ENCODE measurements at regions not wholly inside any gene's neighbourhood (a gene's known extent, or its start where the extent isn't known, plus 50 kb on each side); places are given as distances from the start of the nearest gene placed in this dataset.

- no peak for TF ChIP-seq ZBTB33 (IDR thresholded peaks at IDR 0.05; ENCODE audit: extremely low read depth, insufficient replicate concordance, low read length)
- TF ChIP-seq EGR1 (IDR thresholded peaks at IDR 0.05; ENCODE audit: low read depth) = no peak
- no peak for TF ChIP-seq YY1 (IDR thresholded peaks at IDR 0.05; ENCODE audit: extremely low read depth, insufficient replicate concordance, low read depth, low read length)
These were observed 176.1 kb downstream of the VAPA start (continued) for GRCh38 chr18:10089881-10090280.

GRCh38 chr18:10090668-10091067 is 176.9 kb downstream of the VAPA start:
- Histone ChIP-seq H3K36me3 (ENCODE audit: control insufficient read depth in 1 of 2, insufficient read depth in 2 of 2, low read length in 2 of 2) (no peaks in the 10 kb centered on the region), H4K20me1 (ENCODE audit: insufficient read depth) (no peaks in the 10 kb centered on the region), H3K9me2 (ENCODE audit: insufficient read depth) (no peaks in the 10 kb centered on the region), H3K9me3 (ENCODE audit: control insufficient read depth in 1 of 2, insufficient read depth in 1 of 2, low read depth in 1 of 2, low read length in 2 of 2) (no peaks in the 10 kb centered on the region), H3K4me3 (replicated peaks in 1 of 2; ENCODE audit: low read depth in 1 of 2, low read length in 2 of 2) (no peak overlapping the region), H3K79me2 (ENCODE audit: insufficient read depth, low read length) (no peaks in the 10 kb centered on the region), H2AFZ (ENCODE audit: low read depth, low read length, poor library complexity, severe bottlenecking) (no peak overlapping the region), H3K4me2 (ENCODE audit: low read length) (no peak overlapping the region), H3K4me1 (ENCODE audit: control insufficient read depth in 1 of 2, insufficient read depth in 2 of 2, low read length in 2 of 2) (peaks cover 8 to 12% of the 10 kb centered on the region in 2 experiments; a peak in 2 of 4 replicates), H3K9ac (ENCODE audit: low read length) (no peak overlapping the region), H3K27me3 (ENCODE audit: insufficient read depth, low read length) (peaks cover 11% of the 10 kb centered on the region; the same call in 1 of the 2 replicates), H3K27ac (ENCODE audit: low read depth, low read length) (no peak overlapping the region)
- intact Hi-C loops (cut with micrococcal nuclease) = no loop called here
- no peak for TF ChIP-seq TCF7L2 (IDR thresholded peaks at IDR 0.05; ENCODE audit: borderline replicate concordance, extremely low read depth, insufficient read depth, insufficient read length)
- TF ChIP-seq POLR2A (IDR thresholded peaks at IDR 0.05; ENCODE audit: borderline replicate concordance, extremely low read depth, insufficient read depth, insufficient read length) = no peak
- no peak for TF ChIP-seq REST (IDR thresholded peaks at IDR 0.05; ENCODE audit: low read depth)
- no peak for TF ChIP-seq EZH2 (IDR thresholded peaks at IDR 0.05)
- no peak for TF ChIP-seq RAD21 (IDR thresholded peaks at IDR 0.05; ENCODE audit: low read depth)
- no peak for TF ChIP-seq POLR2AphosphoS5 (IDR thresholded peaks at IDR 0.05; ENCODE audit: low read depth, low read length)
- BruUV-seq (replicated peaks) = no TSS peak
- RAD21 ChIA-PET (ENCODE audit: low non-redundant PET in 1 of 2, low total read pairs in 2 of 2, uncharacterized antibody in 2 of 2, unreplicated experiment in 2 of 2) = no interaction called here
- CTCF ChIA-PET = no interaction called here
- POLR2A ChIA-PET = no interaction called here
- DNase-seq (ENCODE audit: low read depth, low spot score) (no peak), ATAC-seq (no peak)

All from HCT116 (cell line).